ENCODE measurements at regions not wholly inside any gene's neighbourhood (a gene's known extent, or its start where the extent isn't known, plus 50 kb on each side); places are given as distances from the start of the nearest gene placed in this dataset.

- DNase-seq (ENCODE audit: low read depth) = no peak
- in situ Hi-C loops (cut with HindIII; ENCODE audit: low sequenced_read_pairs) = no loop called here
- H3K4me3 ChIP-seq (ENCODE audit: low read depth, low read length) = no peak overlapping the region
- no peak for TF ChIP-seq CTCF (IDR thresholded peaks at IDR 0.05; ENCODE audit: low read depth, low read length, missing control alignments)
Measured at GRCh38 chr11:123265951-123266350, 70.9 kb upstream of the CLMP start.

- TF ChIP-seq CTCF (IDR thresholded peaks at IDR 0.05; ENCODE audit: low read depth, low read length, missing control alignments) = no peak
- DNase-seq (ENCODE audit: low read depth) = no peak
Measured at GRCh38 chr11:123264431-123264780, 69.4 kb upstream of the CLMP start.

GRCh38 chr11:123261345-123262106, 66.5 kb upstream of the CLMP start:
- H3K4me3 ChIP-seq (ENCODE audit: low read depth, low read length) = no peak overlapping the region
- in situ Hi-C loops (cut with HindIII; ENCODE audit: low sequenced_read_pairs) = loop anchor here (5.0 kb wide), 1 partner anchor 159 kb away; no protein-coding TSS in a partner anchor
- no peak for DNase-seq (ENCODE audit: low read depth)
- peak; percentile 97 for TF ChIP-seq CTCF (IDR thresholded peaks at IDR 0.05; ENCODE audit: low read depth, low read length, missing control alignments)

More at GRCh38 chr11:123264431-123264780, 69.4 kb upstream of the CLMP start:
- in situ Hi-C loops (cut with HindIII; ENCODE audit: low sequenced_read_pairs) = loop anchor here (5.0 kb wide), 1 partner anchor 162 kb away; no protein-coding TSS in a partner anchor
- H3K4me3 ChIP-seq (ENCODE audit: low read depth, low read length) = no peak overlapping the region

- H3K4me3 ChIP-seq (ENCODE audit: low read depth, low read length) = no peak overlapping the region
- no peak for TF ChIP-seq CTCF (IDR thresholded peaks at IDR 0.05; ENCODE audit: low read depth, low read length, missing control alignments)
- in situ Hi-C loops (cut with HindIII; ENCODE audit: low sequenced_read_pairs) = loop anchor here (5.0 kb wide), 1 partner anchor 158 kb away; no protein-coding TSS in a partner anchor
- DNase-seq (ENCODE audit: low read depth) = no peak
Measured at GRCh38 chr11:123260511-123261211, 65.6 kb upstream of the CLMP start.

GRCh38 chr11:123258877-123259276, 63.8 kb upstream of the CLMP start:
- no peak for DNase-seq (ENCODE audit: low read depth)
- TF ChIP-seq CTCF (IDR thresholded peaks at IDR 0.05; ENCODE audit: low read depth, low read length, missing control alignments) = no peak
- no peak overlapping the region for H3K4me3 ChIP-seq (ENCODE audit: low read depth, low read length)
- in situ Hi-C loops (cut with HindIII; ENCODE audit: low sequenced_read_pairs) = no loop called here

GRCh38 chr11:123257370-123257769, 62.3 kb upstream of the CLMP start:
- no peak for DNase-seq (ENCODE audit: low read depth)
- no peak overlapping the region for H3K4me3 ChIP-seq (ENCODE audit: low read depth, low read length)
- in situ Hi-C loops (cut with HindIII; ENCODE audit: low sequenced_read_pairs) = no loop called here
- no peak for TF ChIP-seq CTCF (IDR thresholded peaks at IDR 0.05; ENCODE audit: low read depth, low read length, missing control alignments)

Data from astrocyte of the cerebellum (primary cell).